H1 (cell line): ENCODE measurements at regions not wholly inside any gene's neighbourhood (a gene's known extent, or its start where the extent isn't known, plus 50 kb on each side); places are given as distances from the start of the nearest gene placed in this dataset.

Experiments
- CTCF ChIA-PET: fragments of 300-600 bp; sonication (Branson Sonifier 250); formaldehyde crosslinking; loops from one replicate; lab custom pipeline; 2021; ENCODE audit not compliant: partially characterized antibody; lab: Charles Lee
- POLR2A ChIA-PET: fragments of 300-600 bp; sonication (Branson Sonifier 250); formaldehyde crosslinking; loops from one replicate; lab custom pipeline; 2021; ENCODE audit warnings: inconsistent platforms; ENCODE audit not compliant: partially characterized antibody; lab: Charles Lee
- DNase-seq, 2 experiments: peaks; one replicate each; pipeline versions ENCODE4 v3.0.0 to v3.0.0-alpha.2; 2010 to 2022; ENCODE audit warnings: low spot score in 2 of 2, low read depth in 1 of 2, mixed read lengths in 1 of 2
- FAIRE-seq: peaks from 2 replicates; lab custom pipeline; 2011; peaks lifted over from hg19 to GRCh38; lab: Jason Lieb, UNC
- H2AFZ ChIP-seq: 2 replicates; pipeline ENCODE4 v1.8.1; 2012; ENCODE audit warnings: low read length, inconsistent platforms
- H2AK5ac ChIP-seq: 2 replicates; pipeline ENCODE4 v1.6.1; 2013; ENCODE audit warnings: low read depth, low read length
- H2BK120ac ChIP-seq: replicated peaks from 2 replicates; pipeline ENCODE3; 2013; ENCODE audit warnings: low read depth, low read length, inconsistent platforms
- H2BK12ac ChIP-seq: 2 replicates; pipeline ENCODE4 v1.6.1; 2013; ENCODE audit warnings: low read depth, low read length
- H2BK15ac ChIP-seq: 2 replicates; pipeline ENCODE4 v1.6.1; 2013; ENCODE audit warnings: low read length
- H2BK20ac ChIP-seq: 2 replicates; pipeline ENCODE4 v1.6.1; 2013; ENCODE audit warnings: low read length
- H2BK5ac ChIP-seq: 2 replicates; pipeline ENCODE4 v1.6.1; 2013; ENCODE audit warnings: low read depth, low read length
- H3K14ac ChIP-seq: 2 replicates; pipeline ENCODE4 v1.6.1; 2013; ENCODE audit warnings: inconsistent platforms; ENCODE audit not compliant: insufficient read length
- H3K18ac ChIP-seq: 2 replicates; pipeline ENCODE4 v1.6.1; 2013; ENCODE audit warnings: low read length; ENCODE audit errors: extremely low read depth
- H3K23ac ChIP-seq: 2 replicates; pipeline ENCODE4 v1.6.1; 2013; ENCODE audit warnings: inconsistent platforms; ENCODE audit not compliant: insufficient read length
- H3K23me2 ChIP-seq: 2 replicates; pipeline ENCODE4 v1.6.1; 2013; ENCODE audit warnings: low read depth, low read length
- H3K27ac ChIP-seq: 2 replicates; pipeline ENCODE4 v1.6.1; 2011; ENCODE audit warnings: low read depth, low read length, inconsistent platforms
- H3K27me3 ChIP-seq, 4 experiments: replicated peaks in 1 of 4; 1 replicate in 1 of 4; 2 replicates in 3 of 4; pipeline versions ENCODE4 v1.6.1 to v1.8.1; 2011 to 2013; ENCODE audit warnings: low read length in 3 of 4, mild to moderate bottlenecking in 3 of 4, inconsistent platforms in 2 of 4, mixed read lengths in 2 of 4, moderate library complexity in 1 of 4; ENCODE audit not compliant: control insufficient read depth in 3 of 4, insufficient read depth in 3 of 4; ENCODE audit errors: extremely low read depth in 1 of 4
- H3K36me3 ChIP-seq, 4 experiments: 2 replicates each; pipeline versions ENCODE4 v1.6.1 to v1.8.1; 2011 to 2013; ENCODE audit warnings: mild to moderate bottlenecking in 4 of 4, low read length in 3 of 4, moderate library complexity in 2 of 4, control low read depth in 1 of 4, inconsistent platforms in 1 of 4; ENCODE audit not compliant: insufficient read depth in 4 of 4, control insufficient read depth in 2 of 4
- H3K4ac ChIP-seq: replicated peaks from 2 replicates; pipeline ENCODE3; 2013; ENCODE audit warnings: low read length, low read depth, mixed read lengths, inconsistent platforms; ENCODE audit not compliant: insufficient read length
- H3K4me1 ChIP-seq, 4 experiments: replicated peaks in 1 of 4; 1 replicate in 1 of 4; 2 replicates in 3 of 4; pipeline versions ENCODE4 v1.6.1 to v1.8.1; 2011 to 2013; ENCODE audit warnings: low read length in 3 of 4, inconsistent platforms in 2 of 4, mixed read lengths in 1 of 4; ENCODE audit not compliant: insufficient read depth in 4 of 4, control insufficient read depth in 3 of 4
- H3K4me2 ChIP-seq, 2 experiments: 2 replicates each; pipeline versions ENCODE4 v1.6.1 to v1.8.1; 2011 to 2013; ENCODE audit warnings: low read depth in 2 of 2, low read length in 2 of 2, control low read depth in 1 of 2, inconsistent platforms in 1 of 2, mild to moderate bottlenecking in 1 of 2; ENCODE audit not compliant: insufficient read depth in 1 of 2
- H3K4me3 ChIP-seq, 4 experiments: fragments of 200-600, 300-600 bp in 1 of 4; sonication (generic), shearing (Covaris generic), sonication (Bioruptor Twin) in 1 of 4; 2 replicates each; pipeline versions ENCODE4 v1.5.1 to v1.8.1; 2011 to 2016; ENCODE audit warnings: low read length in 4 of 4, low read depth in 3 of 4, control low read depth in 2 of 4, inconsistent platforms in 2 of 4, mild to moderate bottlenecking in 2 of 4, mixed read lengths in 1 of 4, moderate library complexity in 1 of 4; ENCODE audit not compliant: insufficient read depth in 2 of 4; ENCODE audit errors: extremely low read depth in 1 of 4
- H3K56ac ChIP-seq: replicated peaks from 2 replicates; pipeline ENCODE3; 2013; ENCODE audit warnings: low read depth, mild to moderate bottlenecking, mixed read lengths, low read length, inconsistent platforms; ENCODE audit not compliant: insufficient read length
- H3K79me1 ChIP-seq: 2 replicates; pipeline ENCODE4 v1.6.1; 2013; ENCODE audit warnings: low read depth, low read length, control low read depth
- H3K79me2 ChIP-seq, 2 experiments: 2 replicates each; pipeline versions ENCODE4 v1.6.1 to v1.8.1; 2012 to 2013; ENCODE audit warnings: low read length in 2 of 2, mild to moderate bottlenecking in 2 of 2, inconsistent platforms in 1 of 2; ENCODE audit not compliant: insufficient read depth in 2 of 2, control insufficient read depth in 1 of 2
- H3K9ac ChIP-seq, 4 experiments: replicated peaks in 1 of 4; 1 replicate in 1 of 4; 2 replicates in 3 of 4; pipeline versions ENCODE4 v1.6.1 to v1.8.1; 2011 to 2013; ENCODE audit warnings: low read depth in 3 of 4, low read length in 3 of 4, control low read depth in 2 of 4, mild to moderate bottlenecking in 2 of 4, moderate library complexity in 2 of 4, inconsistent platforms in 1 of 4; ENCODE audit errors: extremely low read depth in 1 of 4
- H3K9me3 ChIP-seq, 2 experiments: 2 replicates each; pipeline versions ENCODE4 v1.6.1 to v1.8.1; 2012 to 2013; ENCODE audit warnings: mild to moderate bottlenecking in 2 of 2, moderate library complexity in 2 of 2, control low read depth in 1 of 2, inconsistent platforms in 1 of 2, low read depth in 1 of 2, low read length in 1 of 2, mixed read lengths in 1 of 2; ENCODE audit not compliant: insufficient read depth in 2 of 2
- H4K20me1 ChIP-seq, 2 experiments: replicated peaks in 1 of 2; 2 replicates each; pipeline versions ENCODE3 to v1.8.1; 2011 to 2013; ENCODE audit warnings: inconsistent platforms in 2 of 2, low read length in 2 of 2, mild to moderate bottlenecking in 1 of 2; ENCODE audit not compliant: insufficient read depth in 2 of 2, control insufficient read depth in 1 of 2
- H4K5ac ChIP-seq: 2 replicates; pipeline ENCODE4 v1.6.1; 2013; ENCODE audit warnings: low read length, low read depth, mixed read lengths, inconsistent platforms; ENCODE audit not compliant: insufficient read length
- H4K8ac ChIP-seq: 2 replicates; pipeline ENCODE4 v1.8.0; 2013; ENCODE audit warnings: mild to moderate bottlenecking, moderate library complexity, low read length, inconsistent platforms; ENCODE audit not compliant: insufficient read depth; ENCODE audit errors: extremely low read depth
- H4K91ac ChIP-seq: replicated peaks from 2 replicates; pipeline ENCODE3; 2013; ENCODE audit warnings: low read length, mixed read lengths, inconsistent platforms; ENCODE audit not compliant: insufficient read length
- CHD2 ChIP-seq: IDR thresholded peaks from 2 replicates; pipeline ENCODE4 v1.6.1; 2012; ENCODE audit warnings: low read length, improper control_type of control experiment
- EP300 ChIP-seq, 2 experiments: IDR thresholded peaks; 1 replicate in 1 of 2; 2 replicates in 1 of 2; pipeline ENCODE4 v1.6.1; 2011 to 2012; ENCODE audit warnings: low read depth in 2 of 2, low read length in 2 of 2, mild to moderate bottlenecking in 2 of 2, borderline replicate concordance in 1 of 2, inconsistent platforms in 1 of 2, moderate library complexity in 1 of 2
- POU5F1 ChIP-seq: IDR thresholded peaks from 2 replicates; pipeline ENCODE4 v1.6.1; 2011; ENCODE audit warnings: low read depth, mild to moderate bottlenecking, low read length, moderate library complexity
- RXRA ChIP-seq: IDR thresholded peaks from 2 replicates; pipeline ENCODE4 v1.6.1; 2011; ENCODE audit warnings: low read depth, mild to moderate bottlenecking, low read length, moderate library complexity; ENCODE audit not compliant: insufficient read depth
- WGBS, 2 experiments: shearing (Covaris generic) in 1 of 2; methylation state at CpG; one replicate each; pipeline versions ENCODE4 v1.1.6 to v1.1.7; 2013 to 2015; ENCODE audit warnings: low lambda C conversion rate in 2 of 2, mixed read lengths in 2 of 2, inconsistent platforms in 1 of 2, low coverage in 1 of 2, missing lambda C conversion rate in 1 of 2; ENCODE audit not compliant: insufficient replicate concordance in 2 of 2, insufficient coverage in 1 of 2, insufficient read length in 1 of 2; ENCODE audit errors: extremely low coverage in 1 of 2, missing lambda C conversion rate in 1 of 2; 5-methylcytosine and 5-hydroxymethylcytosine counted together

- Histone ChIP-seq H2AFZ (no peak overlapping the region), H3K4ac (no peak overlapping the region), H3K27me3 (no peaks in the 10 kb centered on the region), H3K18ac (no peak overlapping the region), H4K8ac (no peak overlapping the region), H3K23me2 (no peaks in the 10 kb centered on the region), H2BK12ac (no peak overlapping the region), H3K14ac (no peak overlapping the region), H3K79me2 (no peaks in the 10 kb centered on the region), H3K79me1 (no peaks in the 10 kb centered on the region), H3K4me2 (no peak overlapping the region), H3K36me3 (no peaks in the 10 kb centered on the region), H2BK20ac (no peak overlapping the region), H3K9ac (no peak overlapping the region), H4K20me1 (no peaks in the 10 kb centered on the region), H3K27ac (no peak overlapping the region), H3K56ac (no peak overlapping the region), H2AK5ac (no peak overlapping the region), H2BK15ac (no peak overlapping the region), H3K4me1 (peaks cover 0 to 5% (median 3%) of the 10 kb centered on the region in 4 experiments; a peak in 4 of 7 replicates), H3K23ac (no peak overlapping the region), H3K9me3 (no peaks in the 10 kb centered on the region), H4K5ac (no peak overlapping the region), H4K91ac (no peak overlapping the region), H2BK5ac (no peak overlapping the region), H2BK120ac (no peak overlapping the region), H3K4me3 (no peak overlapping the region)
- no peak for FAIRE-seq
- ChIA-PET CTCF (interaction anchor here (0.9 kb wide), 1 partner anchor 330 kb away, joined by 3 read pairs; no protein-coding TSS in a partner anchor), POLR2A (no interaction called here)
- TF ChIP-seq RXRA: no peak
- no peak for TF ChIP-seq EP300 (IDR thresholded peaks at IDR 0.05; ENCODE audit: borderline replicate concordance in 1 of 2, low read depth in 2 of 2, low read length in 2 of 2)
- TF ChIP-seq POU5F1: no peak
- TF ChIP-seq CHD2: no peak
- no peak for DNase-seq
- WGBS, 2 experiments: 87% methylated on average over 3 of the region's 3 CpGs; no CpG with 5 or more reads in 1 of the 2 experiments
These were observed 191.3 kb upstream of the PTPRZ1 start for GRCh38 chr7:121681700-121682099.
